Suprapubic skin (tissue), 3 donors: ENCODE measurements at regions not wholly inside any gene's neighbourhood (a gene's known extent, or its start where the extent isn't known, plus 50 kb on each side); places are given as distances from the start of the nearest gene placed in this dataset.

Experiments
- CTCF ChIP-seq, 2 donors: fragments of 200-600 bp in 1 of 2; fragments of 450-650 bp in 1 of 2; sonication (generic) in 1 of 2; IDR thresholded peaks; one replicate each; pipeline ENCODE4 v1.5.1; 2016 to 2019; ENCODE audit warnings: antibody characterized with exemption in 2 of 2, mild to moderate bottlenecking in 1 of 2, moderate library complexity in 1 of 2
- EP300 ChIP-seq: sonication (generic); formaldehyde crosslinking; IDR thresholded peaks from one replicate; pipeline ENCODE4 v1.6.1; 2017; ENCODE audit warnings: antibody characterized with exemption
- POLR2A ChIP-seq, 2 donors: fragments of 450-650 bp; IDR thresholded peaks; one replicate each; pipeline ENCODE4 v1.6.1; 2017; ENCODE audit warnings: antibody characterized with exemption in 2 of 2, mild to moderate bottlenecking in 2 of 2, moderate library complexity in 2 of 2

DNA sequence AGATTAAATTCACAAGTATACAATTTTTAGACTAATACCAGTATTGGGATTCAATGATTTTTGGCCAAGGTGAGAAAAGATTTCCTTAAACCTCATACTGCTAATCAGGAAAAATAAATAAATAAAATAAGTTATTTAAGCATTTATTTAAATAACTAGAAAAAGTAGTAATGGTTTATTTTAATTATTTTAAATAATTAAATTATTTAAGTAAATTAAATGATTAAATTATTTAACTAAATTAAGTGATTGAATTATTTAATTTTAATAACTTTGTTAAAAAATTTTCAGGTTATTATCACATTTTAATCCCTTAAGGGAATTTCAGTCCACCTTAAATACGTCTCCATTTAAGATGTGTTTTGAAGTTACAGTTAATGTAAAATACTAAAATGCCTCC lies 1831.5 kb upstream of the MIR17HG start:
- TF ChIP-seq CTCF (IDR thresholded peaks at IDR 0.05) (no peak), POLR2A (IDR thresholded peaks at IDR 0.05) (no peak), EP300 (no peak)
